ENCODE measurements at regions not wholly inside any gene's neighbourhood (a gene's known extent, or its start where the extent isn't known, plus 50 kb on each side); places are given as distances from the start of the nearest gene placed in this dataset.

DNA sequence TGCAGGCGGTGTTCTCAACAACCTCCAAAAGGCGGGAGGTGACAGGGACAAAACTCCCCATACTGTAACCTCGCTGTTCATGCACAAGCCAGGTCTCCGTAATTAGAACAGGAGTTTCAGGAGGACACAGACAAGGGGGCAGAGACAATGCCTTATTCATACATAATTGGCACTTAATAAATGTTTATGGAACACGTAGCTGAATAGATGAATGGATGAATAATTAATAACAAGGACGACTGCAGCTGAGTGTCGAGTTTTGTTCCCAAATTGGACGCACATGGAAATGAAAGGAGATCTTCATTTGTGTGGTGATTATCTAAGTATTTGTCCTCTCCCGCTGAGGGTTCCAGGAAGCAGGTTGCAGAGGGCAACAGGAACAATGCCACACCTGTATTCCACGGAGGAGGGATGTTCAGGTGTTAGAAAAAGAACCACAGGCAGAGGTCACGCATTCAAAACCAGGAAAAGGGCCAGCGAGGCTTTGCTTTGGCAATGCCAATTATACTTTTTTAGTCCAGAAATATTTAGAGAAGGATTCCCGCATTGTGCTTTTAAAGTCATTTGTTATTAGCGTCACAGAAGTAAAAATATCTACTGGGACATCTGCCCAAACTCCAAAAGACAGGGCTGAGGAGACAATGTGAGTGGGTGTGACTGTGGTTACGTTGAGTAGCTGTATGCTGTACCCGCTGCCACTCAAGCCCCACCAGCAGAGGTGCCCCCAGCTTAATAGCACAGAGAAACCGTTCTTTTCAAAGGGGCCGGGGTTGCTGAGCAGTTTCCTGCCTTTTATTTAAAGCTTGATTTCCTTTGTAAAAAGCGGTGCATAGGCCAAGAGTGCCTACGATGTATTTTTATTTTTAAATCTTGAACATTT, 123.3 kb downstream of the PXDC1 start:
- H3K9me3 ChIP-seq, result no peaks in the 10 kb centered on the region
- H3K4me2 ChIP-seq, result no peak overlapping the region
- CTCF ChIA-PET, result no interaction called here
- no peak for DNase-seq (ENCODE audit: low read depth in 1 of 2, low spot score in 1 of 2)
- no peak for TF ChIP-seq EHF (CRISPR knock-in tag; IDR thresholded peaks at IDR 0.05)
- ATAC-seq, result no peak
- no peak for FAIRE-seq
- no peak overlapping the region for H3K27ac ChIP-seq
- no peak overlapping the region for H3K4me3 ChIP-seq
- whole genome bisulfite sequencing (ENCODE audit: missing lambda C conversion rate), result 84% methylated on average over 20 of the region's 20 CpGs
- no peaks in the 10 kb centered on the region for H3K4me1 ChIP-seq
- POLR2A ChIA-PET, result no interaction called here

DNA sequence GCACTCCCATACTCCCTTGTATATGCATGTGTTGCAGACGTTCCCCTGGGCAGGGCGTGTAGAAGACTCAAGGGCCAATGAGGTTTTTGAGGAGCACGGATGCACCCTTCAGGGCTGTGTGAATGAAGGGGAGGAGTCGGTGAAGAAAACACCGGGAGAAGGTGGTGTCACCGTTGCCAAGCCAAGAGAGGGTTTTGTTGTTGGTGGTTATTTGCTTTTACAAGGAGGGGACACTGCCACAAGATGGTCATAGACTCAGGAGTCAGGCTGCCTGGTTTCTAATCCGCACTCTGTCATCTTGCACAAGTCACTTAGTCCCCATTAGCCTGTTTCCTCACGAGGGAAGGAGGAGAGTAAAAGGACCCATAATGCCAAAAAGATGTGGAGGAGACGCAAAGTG, 124.0 kb downstream of the PXDC1 start:
- Histone ChIP-seq H3K4me3 (no peak overlapping the region), H3K27ac (no peak overlapping the region), H3K4me2 (no peak overlapping the region), H3K9me3 (no peaks in the 10 kb centered on the region), H3K4me1 (no peaks in the 10 kb centered on the region)
- FAIRE-seq (no peak), ATAC-seq (no peak), DNase-seq (ENCODE audit: low read depth in 1 of 2, low spot score in 1 of 2) (no peak)
- ChIA-PET POLR2A (no interaction called here), CTCF (no interaction called here)
- 59% methylated on average over 9 of the region's 9 CpGs for WGBS (ENCODE audit: missing lambda C conversion rate)
- TF ChIP-seq, protein P1, sequence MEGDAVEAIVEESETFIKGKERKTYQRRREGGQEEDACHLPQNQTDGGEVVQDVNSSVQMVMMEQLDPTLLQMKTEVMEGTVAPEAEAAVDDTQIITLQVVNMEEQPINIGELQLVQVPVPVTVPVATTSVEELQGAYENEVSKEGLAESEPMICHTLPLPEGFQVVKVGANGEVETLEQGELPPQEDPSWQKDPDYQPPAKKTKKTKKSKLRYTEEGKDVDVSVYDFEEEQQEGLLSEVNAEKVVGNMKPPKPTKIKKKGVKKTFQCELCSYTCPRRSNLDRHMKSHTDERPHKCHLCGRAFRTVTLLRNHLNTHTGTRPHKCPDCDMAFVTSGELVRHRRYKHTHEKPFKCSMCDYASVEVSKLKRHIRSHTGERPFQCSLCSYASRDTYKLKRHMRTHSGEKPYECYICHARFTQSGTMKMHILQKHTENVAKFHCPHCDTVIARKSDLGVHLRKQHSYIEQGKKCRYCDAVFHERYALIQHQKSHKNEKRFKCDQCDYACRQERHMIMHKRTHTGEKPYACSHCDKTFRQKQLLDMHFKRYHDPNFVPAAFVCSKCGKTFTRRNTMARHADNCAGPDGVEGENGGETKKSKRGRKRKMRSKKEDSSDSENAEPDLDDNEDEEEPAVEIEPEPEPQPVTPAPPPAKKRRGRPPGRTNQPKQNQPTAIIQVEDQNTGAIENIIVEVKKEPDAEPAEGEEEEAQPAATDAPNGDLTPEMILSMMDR (IDR thresholded peaks at IDR 0.05), result no peak
- no peak for TF ChIP-seq RCOR1 (IDR thresholded peaks at IDR 0.05; ENCODE audit: low read depth, low read length)
- TF ChIP-seq CBX2 (IDR thresholded peaks at IDR 0.05; ENCODE audit: borderline replicate concordance, low read depth), result no peak
- no peak for TF ChIP-seq EHF (CRISPR knock-in tag; IDR thresholded peaks at IDR 0.05)
- TF ChIP-seq TFCP2L1 (CRISPR knock-in tag; IDR thresholded peaks at IDR 0.05), result no peak
- no peak for TF ChIP-seq NR3C1 (IDR thresholded peaks at IDR 0.05)
- no peak for TF ChIP-seq RFX5 (IDR thresholded peaks at IDR 0.05)
- no peak for TF ChIP-seq ZNF302 (CRISPR knock-in tag; IDR thresholded peaks at IDR 0.05)
- TF ChIP-seq ZC3H11A (IDR thresholded peaks at IDR 0.05), result no peak
- TF ChIP-seq, protein P2, sequence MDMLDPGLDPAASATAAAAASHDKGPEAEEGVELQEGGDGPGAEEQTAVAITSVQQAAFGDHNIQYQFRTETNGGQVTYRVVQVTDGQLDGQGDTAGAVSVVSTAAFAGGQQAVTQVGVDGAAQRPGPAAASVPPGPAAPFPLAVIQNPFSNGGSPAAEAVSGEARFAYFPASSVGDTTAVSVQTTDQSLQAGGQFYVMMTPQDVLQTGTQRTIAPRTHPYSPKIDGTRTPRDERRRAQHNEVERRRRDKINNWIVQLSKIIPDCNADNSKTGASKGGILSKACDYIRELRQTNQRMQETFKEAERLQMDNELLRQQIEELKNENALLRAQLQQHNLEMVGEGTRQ (IDR thresholded peaks at IDR 0.05), result no peak
- no peak for TF ChIP-seq NFE2L2 (conservative IDR thresholded peaks at IDR 0.05; ENCODE audit: low read length)
- TF ChIP-seq KDM5A (IDR thresholded peaks at IDR 0.05), result no peak
- TF ChIP-seq FOXS1 (CRISPR knock-in tag; IDR thresholded peaks at IDR 0.05), result no peak
- TF ChIP-seq, protein P3, sequence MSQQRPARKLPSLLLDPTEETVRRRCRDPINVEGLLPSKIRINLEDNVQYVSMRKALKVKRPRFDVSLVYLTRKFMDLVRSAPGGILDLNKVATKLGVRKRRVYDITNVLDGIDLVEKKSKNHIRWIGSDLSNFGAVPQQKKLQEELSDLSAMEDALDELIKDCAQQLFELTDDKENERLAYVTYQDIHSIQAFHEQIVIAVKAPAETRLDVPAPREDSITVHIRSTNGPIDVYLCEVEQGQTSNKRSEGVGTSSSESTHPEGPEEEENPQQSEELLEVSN (IDR thresholded peaks at IDR 0.05; ENCODE audit: borderline replicate concordance, low read depth), result no peak
- TF ChIP-seq POLR2AphosphoS2 (conservative IDR thresholded peaks at IDR 0.05; ENCODE audit: low read length), result no peak
- TF ChIP-seq, protein P4, sequence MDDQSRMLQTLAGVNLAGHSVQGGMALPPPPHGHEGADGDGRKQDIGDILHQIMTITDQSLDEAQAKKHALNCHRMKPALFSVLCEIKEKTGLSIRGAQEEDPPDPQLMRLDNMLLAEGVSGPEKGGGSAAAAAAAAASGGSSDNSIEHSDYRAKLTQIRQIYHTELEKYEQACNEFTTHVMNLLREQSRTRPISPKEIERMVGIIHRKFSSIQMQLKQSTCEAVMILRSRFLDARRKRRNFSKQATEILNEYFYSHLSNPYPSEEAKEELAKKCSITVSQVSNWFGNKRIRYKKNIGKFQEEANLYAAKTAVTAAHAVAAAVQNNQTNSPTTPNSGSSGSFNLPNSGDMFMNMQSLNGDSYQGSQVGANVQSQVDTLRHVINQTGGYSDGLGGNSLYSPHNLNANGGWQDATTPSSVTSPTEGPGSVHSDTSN (IDR thresholded peaks at IDR 0.05), result no peak
- TF ChIP-seq, protein P5, sequence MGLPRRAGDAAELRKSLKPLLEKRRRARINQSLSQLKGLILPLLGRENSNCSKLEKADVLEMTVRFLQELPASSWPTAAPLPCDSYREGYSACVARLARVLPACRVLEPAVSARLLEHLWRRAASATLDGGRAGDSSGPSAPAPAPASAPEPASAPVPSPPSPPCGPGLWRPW (IDR thresholded peaks at IDR 0.05), result no peak
- no peak for TF ChIP-seq MAZ (IDR thresholded peaks at IDR 0.05; ENCODE audit: borderline replicate concordance, low read depth, low read length)
- TF ChIP-seq BHLHE40 (IDR thresholded peaks at IDR 0.05; ENCODE audit: low read depth, low read length), result no peak
